ENCODE measurements at regions not wholly inside any gene's neighbourhood (a gene's known extent, or its start where the extent isn't known, plus 50 kb on each side); places are given as distances from the start of the nearest gene placed in this dataset.

DNA sequence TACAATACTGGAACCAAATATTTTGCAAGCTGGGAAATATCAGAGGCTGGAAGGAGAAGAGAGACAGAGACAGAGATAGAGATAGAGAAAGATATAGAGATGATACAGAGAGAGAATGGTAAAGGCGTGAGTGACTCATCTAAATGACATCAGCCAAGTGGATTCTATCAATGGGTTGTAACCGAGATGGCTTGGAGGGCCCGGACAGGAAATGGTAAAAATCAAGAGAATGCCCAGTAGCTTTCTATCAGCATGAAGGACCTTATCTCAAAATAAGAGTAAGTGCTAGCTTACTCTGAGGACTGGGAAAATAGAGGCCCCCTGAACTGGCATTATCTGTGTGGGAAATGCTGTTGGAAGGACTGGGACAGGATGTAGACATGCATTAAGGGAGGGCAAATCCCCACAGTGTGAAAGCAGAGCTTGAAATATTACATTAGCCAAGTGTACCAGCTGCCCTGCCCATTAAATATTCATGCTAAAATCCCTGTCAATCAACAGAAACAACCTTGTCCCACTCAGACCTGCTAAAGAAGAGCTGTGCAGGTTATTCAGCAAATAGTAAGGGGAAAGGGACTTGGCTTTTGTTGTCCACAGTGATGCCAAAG, 76.6 kb upstream of the ZNF644 start:
- TF ChIP-seq, protein P1, sequence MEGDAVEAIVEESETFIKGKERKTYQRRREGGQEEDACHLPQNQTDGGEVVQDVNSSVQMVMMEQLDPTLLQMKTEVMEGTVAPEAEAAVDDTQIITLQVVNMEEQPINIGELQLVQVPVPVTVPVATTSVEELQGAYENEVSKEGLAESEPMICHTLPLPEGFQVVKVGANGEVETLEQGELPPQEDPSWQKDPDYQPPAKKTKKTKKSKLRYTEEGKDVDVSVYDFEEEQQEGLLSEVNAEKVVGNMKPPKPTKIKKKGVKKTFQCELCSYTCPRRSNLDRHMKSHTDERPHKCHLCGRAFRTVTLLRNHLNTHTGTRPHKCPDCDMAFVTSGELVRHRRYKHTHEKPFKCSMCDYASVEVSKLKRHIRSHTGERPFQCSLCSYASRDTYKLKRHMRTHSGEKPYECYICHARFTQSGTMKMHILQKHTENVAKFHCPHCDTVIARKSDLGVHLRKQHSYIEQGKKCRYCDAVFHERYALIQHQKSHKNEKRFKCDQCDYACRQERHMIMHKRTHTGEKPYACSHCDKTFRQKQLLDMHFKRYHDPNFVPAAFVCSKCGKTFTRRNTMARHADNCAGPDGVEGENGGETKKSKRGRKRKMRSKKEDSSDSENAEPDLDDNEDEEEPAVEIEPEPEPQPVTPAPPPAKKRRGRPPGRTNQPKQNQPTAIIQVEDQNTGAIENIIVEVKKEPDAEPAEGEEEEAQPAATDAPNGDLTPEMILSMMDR (IDR thresholded peaks at IDR 0.05; ENCODE audit: low read length) = no peak
- TF ChIP-seq EZH2 (optimal IDR thresholded peaks at IDR 0.05; ENCODE audit: low read depth, low read length) = no peak

Data from MM.1S (cell line).